GM12873 (cell line): ENCODE measurements at regions not wholly inside any gene's neighbourhood (a gene's known extent, or its start where the extent isn't known, plus 50 kb on each side); places are given as distances from the start of the nearest gene placed in this dataset.

Experiments used
- CTCF ChIP-seq: IDR thresholded peaks from 2 replicates; pipeline ENCODE4 v1.5.1; 2012; ENCODE audit warnings: low read depth, mild to moderate bottlenecking, moderate library complexity, low read length, control low read depth; ENCODE audit not compliant: insufficient read depth; ENCODE audit errors: missing control alignments

- no peak for TF ChIP-seq CTCF
These were observed 1136.2 kb downstream of the BRD1 start for GRCh38 chr22:48691431-48691851.

GRCh38 chr22:48690583-48691317, 1136.9 kb downstream of the BRD1 start:
- TF ChIP-seq CTCF, result no peak

- no peak for TF ChIP-seq CTCF
These were observed 1138.5 kb downstream of the BRD1 start for GRCh38 chr22:48689206-48689605.

GRCh38 chr22:48688366-48688765, 1139.3 kb downstream of the BRD1 start:
- no peak for TF ChIP-seq CTCF

GRCh38 chr22:48687606-48688005, 1140.1 kb downstream of the BRD1 start:
- TF ChIP-seq CTCF, result no peak

- TF ChIP-seq CTCF, result no peak
These were observed 1140.9 kb downstream of the BRD1 start for GRCh38 chr22:48686694-48687302.

GRCh38 chr22:48685767-48686166, 1141.9 kb downstream of the BRD1 start:
- no peak for TF ChIP-seq CTCF
